Astrocyte (in vitro differentiated cells and primary cell): ENCODE measurements at regions not wholly inside any gene's neighbourhood (a gene's known extent, or its start where the extent isn't known, plus 50 kb on each side); places are given as distances from the start of the nearest gene placed in this dataset.

ENCODE experiments used
- DNase-seq: peaks from one replicate; pipeline ENCODE4 v3.0.0-alpha.2; 2010; ENCODE audit warnings: low read depth
- FAIRE-seq: peaks from 2 replicates; lab custom pipeline; 2011; peaks lifted over from hg19 to GRCh38; lab: Jason Lieb, UNC
- H2AFZ ChIP-seq: 2 replicates; pipeline ENCODE4 v1.6.0; 2012; ENCODE audit warnings: low read depth, low read length, inconsistent platforms
- H3K27ac ChIP-seq: 2 replicates; pipeline ENCODE4 v1.5.1; 2011; ENCODE audit warnings: low read depth, low read length, inconsistent platforms
- H3K27me3 ChIP-seq: 2 replicates; pipeline ENCODE4 v1.6.0; 2011; ENCODE audit warnings: low read length, inconsistent platforms; ENCODE audit not compliant: insufficient read depth
- H3K36me3 ChIP-seq: 2 replicates; pipeline ENCODE4 v1.5.1; 2011; ENCODE audit warnings: low read length, inconsistent platforms; ENCODE audit not compliant: insufficient read depth
- H3K4me1 ChIP-seq: 2 replicates; pipeline ENCODE4 v1.5.1; 2011; ENCODE audit warnings: low read length, inconsistent platforms; ENCODE audit not compliant: insufficient read depth
- H3K4me2 ChIP-seq: 2 replicates; pipeline ENCODE4 v1.6.0; 2012; ENCODE audit warnings: low read length, inconsistent platforms
- H3K4me3 ChIP-seq: 2 replicates; pipeline ENCODE4 v1.5.1; 2011; ENCODE audit warnings: low read depth, mild to moderate bottlenecking, low read length, inconsistent platforms; ENCODE audit not compliant: insufficient read depth
- H3K79me2 ChIP-seq: 2 replicates; pipeline ENCODE4 v1.6.0; 2012; ENCODE audit warnings: mild to moderate bottlenecking, low read length, inconsistent platforms; ENCODE audit not compliant: insufficient read depth
- H3K9ac ChIP-seq: 2 replicates; pipeline ENCODE4 v1.6.0; 2012; ENCODE audit warnings: mild to moderate bottlenecking, low read length, inconsistent platforms
- H3K9me3 ChIP-seq: 2 replicates; pipeline ENCODE4 v1.5.1; 2012; ENCODE audit warnings: low read depth, mild to moderate bottlenecking, low read length, inconsistent platforms; ENCODE audit not compliant: insufficient read depth
- H4K20me1 ChIP-seq: 2 replicates; pipeline ENCODE4 v1.6.0; 2012; ENCODE audit warnings: low read length, inconsistent platforms; ENCODE audit not compliant: insufficient read depth
- H3K27ac Mint-ChIP-seq: one replicate; pipeline ENCODE4 v1.8.0; 2021; ENCODE audit warnings: mild to moderate bottlenecking, mixed read lengths; ENCODE audit not compliant: unreplicated experiment
- H3K27me3 Mint-ChIP-seq: one replicate; pipeline ENCODE4 v1.8.0; 2021; ENCODE audit warnings: low read depth, mixed read lengths; ENCODE audit not compliant: unreplicated experiment
- H3K36me3 Mint-ChIP-seq: one replicate; pipeline ENCODE4 v1.8.0; 2021; ENCODE audit warnings: low read depth, mixed read lengths; ENCODE audit not compliant: unreplicated experiment
- H3K4me1 Mint-ChIP-seq: one replicate; pipeline ENCODE4 v1.8.0; 2021; ENCODE audit warnings: low read depth, mixed read lengths; ENCODE audit not compliant: unreplicated experiment
- H3K4me3 Mint-ChIP-seq: one replicate; pipeline ENCODE4 v1.8.0; 2021; ENCODE audit warnings: mild to moderate bottlenecking, moderate library complexity, mixed read lengths; ENCODE audit not compliant: unreplicated experiment
- H3K9me3 Mint-ChIP-seq: one replicate; pipeline ENCODE4 v1.8.0; 2021; ENCODE audit warnings: mild to moderate bottlenecking, mixed read lengths; ENCODE audit not compliant: unreplicated experiment
- EZH2 ChIP-seq: IDR thresholded peaks from 2 replicates; pipeline ENCODE4 v1.6.1; 2012; ENCODE audit warnings: mild to moderate bottlenecking, low read length, inconsistent platforms; ENCODE audit not compliant: insufficient read depth
- TF ChIP-seq, protein P1 (sequence below): IDR thresholded peaks from 2 replicates; pipeline ENCODE4 v1.5.1; 2011; ENCODE audit warnings: low read depth, mild to moderate bottlenecking, inconsistent platforms, low read length, moderate library complexity; ENCODE audit not compliant: insufficient read depth

DNA sequence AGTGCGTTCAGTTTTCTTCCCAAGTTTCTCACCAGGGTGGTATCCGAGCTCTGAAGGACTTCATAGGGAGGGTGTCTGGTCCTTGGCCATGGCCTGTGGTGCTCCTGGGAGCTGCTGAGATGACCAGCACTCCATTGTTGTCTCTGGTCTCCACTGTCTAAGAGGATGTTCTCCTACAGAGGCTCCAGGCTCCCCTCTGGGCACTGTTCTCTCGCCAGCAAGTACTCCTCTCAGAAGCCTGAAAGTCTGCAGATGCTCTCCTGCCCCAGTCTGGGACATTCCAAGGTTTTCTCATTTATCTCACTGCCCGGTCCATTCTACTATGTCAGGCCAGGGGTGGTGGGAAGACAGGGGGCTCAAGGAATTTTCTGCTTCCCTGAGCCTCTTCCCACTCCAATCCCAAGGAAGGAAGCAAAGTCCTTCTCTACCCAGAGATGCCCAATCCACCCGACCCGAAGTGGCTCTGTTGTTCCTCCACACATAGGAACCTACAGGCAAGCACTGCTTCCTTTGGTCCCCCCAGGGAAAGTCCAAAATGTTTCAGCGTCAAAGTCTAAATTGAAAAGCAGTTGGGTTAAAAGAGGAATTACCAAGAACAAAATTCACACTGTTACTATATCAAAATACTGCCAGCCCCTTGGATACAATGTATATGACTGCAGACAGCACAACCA lies 110.5 kb downstream of the GYPC start:
- Histone ChIP-seq H3K9me3 (no peaks in the 10 kb centered on the region), H3K4me1 (no peaks in the 10 kb centered on the region), H3K4me2 (no peak overlapping the region), H4K20me1 (no peaks in the 10 kb centered on the region), H3K4me3 (no peak overlapping the region), H3K27me3 (no peaks in the 10 kb centered on the region), H3K9ac (no peak overlapping the region), H3K36me3 (no peaks in the 10 kb centered on the region), H3K79me2 (no peaks in the 10 kb centered on the region), H2AFZ (no peak overlapping the region), H3K27ac (no peak overlapping the region)
- FAIRE-seq (no peak), DNase-seq (no peak)
- H3K4me3 Mint-ChIP-seq, result no peak overlapping the region
- peaks cover 51% of the 10 kb centered on the region for H3K27me3 Mint-ChIP-seq
- TF ChIP-seq EZH2, result no peak
- TF ChIP-seq, protein P1, sequence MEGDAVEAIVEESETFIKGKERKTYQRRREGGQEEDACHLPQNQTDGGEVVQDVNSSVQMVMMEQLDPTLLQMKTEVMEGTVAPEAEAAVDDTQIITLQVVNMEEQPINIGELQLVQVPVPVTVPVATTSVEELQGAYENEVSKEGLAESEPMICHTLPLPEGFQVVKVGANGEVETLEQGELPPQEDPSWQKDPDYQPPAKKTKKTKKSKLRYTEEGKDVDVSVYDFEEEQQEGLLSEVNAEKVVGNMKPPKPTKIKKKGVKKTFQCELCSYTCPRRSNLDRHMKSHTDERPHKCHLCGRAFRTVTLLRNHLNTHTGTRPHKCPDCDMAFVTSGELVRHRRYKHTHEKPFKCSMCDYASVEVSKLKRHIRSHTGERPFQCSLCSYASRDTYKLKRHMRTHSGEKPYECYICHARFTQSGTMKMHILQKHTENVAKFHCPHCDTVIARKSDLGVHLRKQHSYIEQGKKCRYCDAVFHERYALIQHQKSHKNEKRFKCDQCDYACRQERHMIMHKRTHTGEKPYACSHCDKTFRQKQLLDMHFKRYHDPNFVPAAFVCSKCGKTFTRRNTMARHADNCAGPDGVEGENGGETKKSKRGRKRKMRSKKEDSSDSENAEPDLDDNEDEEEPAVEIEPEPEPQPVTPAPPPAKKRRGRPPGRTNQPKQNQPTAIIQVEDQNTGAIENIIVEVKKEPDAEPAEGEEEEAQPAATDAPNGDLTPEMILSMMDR, result no peak
- no peaks in the 10 kb centered on the region for H3K36me3 Mint-ChIP-seq
- peaks cover 4% of the 10 kb centered on the region for H3K9me3 Mint-ChIP-seq
- no peak overlapping the region for H3K27ac Mint-ChIP-seq
- no peaks in the 10 kb centered on the region for H3K4me1 Mint-ChIP-seq

DNA sequence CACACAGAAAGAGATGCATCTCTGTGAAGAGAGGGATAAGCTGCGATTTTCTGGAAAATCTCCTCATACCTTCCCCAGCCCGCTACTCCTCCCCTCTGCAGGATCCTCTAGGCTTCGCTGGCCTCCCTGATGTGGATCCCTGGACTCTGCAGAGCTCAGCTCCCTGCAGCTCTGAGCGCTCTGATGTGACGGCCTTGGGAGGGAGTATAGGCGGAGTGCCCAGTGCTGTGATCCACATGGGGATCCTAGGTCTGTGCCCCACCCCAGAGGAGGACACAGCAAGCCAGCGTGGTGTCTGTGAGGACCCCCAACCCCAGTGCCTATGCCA lies 111.0 kb downstream of the GYPC start:
- Mint-ChIP-seq H3K4me3 (no peak overlapping the region), H3K4me1 (no peaks in the 10 kb centered on the region), H3K9me3 (peaks cover 4% of the 10 kb centered on the region), H3K36me3 (no peaks in the 10 kb centered on the region), H3K27ac (no peak overlapping the region), H3K27me3 (peaks cover 55% of the 10 kb centered on the region)
- Histone ChIP-seq H3K9me3 (no peaks in the 10 kb centered on the region), H4K20me1 (no peaks in the 10 kb centered on the region), H3K79me2 (no peaks in the 10 kb centered on the region), H3K9ac (no peak overlapping the region), H3K36me3 (no peaks in the 10 kb centered on the region), H3K4me2 (no peak overlapping the region), H3K27me3 (no peaks in the 10 kb centered on the region), H2AFZ (no peak overlapping the region), H3K4me1 (no peaks in the 10 kb centered on the region), H3K4me3 (no peak overlapping the region), H3K27ac (no peak overlapping the region)
- TF ChIP-seq, protein P1, result no peak
- TF ChIP-seq EZH2, result no peak
- FAIRE-seq (no peak), DNase-seq (no peak)

DNA sequence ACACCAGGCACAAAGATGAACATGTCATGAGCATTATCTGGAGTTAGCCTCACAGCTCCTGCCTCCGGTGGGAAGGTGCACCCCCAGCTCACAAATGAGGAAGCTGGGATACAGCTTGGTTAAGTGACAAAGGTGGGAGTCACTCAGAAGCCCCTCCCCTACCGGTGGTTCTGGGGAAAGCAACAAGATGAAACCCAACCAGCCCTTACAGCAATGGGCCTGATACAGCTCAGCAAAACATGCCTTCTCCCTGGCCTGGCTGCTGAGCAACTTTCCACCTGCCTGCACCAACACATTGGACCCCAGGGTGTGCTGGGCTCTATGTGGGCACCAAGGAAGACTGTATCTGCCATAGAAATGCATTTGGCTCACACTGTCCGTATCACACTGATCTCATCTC lies 113.2 kb downstream of the GYPC start:
- FAIRE-seq (no peak), DNase-seq (no peak)
- Histone ChIP-seq H3K9ac (no peak overlapping the region), H3K9me3 (no peaks in the 10 kb centered on the region), H3K4me2 (no peak overlapping the region), H2AFZ (no peak overlapping the region), H4K20me1 (no peaks in the 10 kb centered on the region), H3K27me3 (no peaks in the 10 kb centered on the region), H3K79me2 (no peaks in the 10 kb centered on the region), H3K36me3 (no peaks in the 10 kb centered on the region), H3K4me3 (no peak overlapping the region), H3K27ac (no peak overlapping the region), H3K4me1 (no peaks in the 10 kb centered on the region)
- H3K4me1 Mint-ChIP-seq, result no peaks in the 10 kb centered on the region
- peaks cover 67% of the 10 kb centered on the region for H3K27me3 Mint-ChIP-seq
- H3K27ac Mint-ChIP-seq, result no peak overlapping the region
- TF ChIP-seq, protein P1, result no peak
- TF ChIP-seq EZH2, result no peak
- no peaks in the 10 kb centered on the region for H3K36me3 Mint-ChIP-seq
- no peak overlapping the region for H3K4me3 Mint-ChIP-seq
- peaks cover 4% of the 10 kb centered on the region for H3K9me3 Mint-ChIP-seq
